GM12891 (cell line): ENCODE measurements at regions not wholly inside any gene's neighbourhood (a gene's known extent, or its start where the extent isn't known, plus 50 kb on each side); places are given as distances from the start of the nearest gene placed in this dataset.

Experiments
- POLR2A ChIP-seq: IDR thresholded peaks from 2 replicates; pipeline ENCODE4 v1.6.1; 2011; ENCODE audit warnings: low read depth, low read length, control low read depth
- POLR2AphosphoS5 ChIP-seq: IDR thresholded peaks from 2 replicates; pipeline ENCODE4 v1.6.1; 2011; ENCODE audit warnings: low read depth, low read length, control low read depth
- POU2F2 ChIP-seq: IDR thresholded peaks from 2 replicates; pipeline ENCODE4 v1.6.1; 2011; ENCODE audit warnings: low read depth, mild to moderate bottlenecking, control low read depth, low read length, moderate library complexity
- SPI1 ChIP-seq: IDR thresholded peaks from 2 replicates; pipeline ENCODE4 v1.6.1; 2011; ENCODE audit warnings: low read depth, low read length, control low read depth
- TAF1 ChIP-seq: IDR thresholded peaks from 2 replicates; pipeline ENCODE4 v1.6.1; 2011; ENCODE audit warnings: low read depth, low read length, control low read depth

DNA sequence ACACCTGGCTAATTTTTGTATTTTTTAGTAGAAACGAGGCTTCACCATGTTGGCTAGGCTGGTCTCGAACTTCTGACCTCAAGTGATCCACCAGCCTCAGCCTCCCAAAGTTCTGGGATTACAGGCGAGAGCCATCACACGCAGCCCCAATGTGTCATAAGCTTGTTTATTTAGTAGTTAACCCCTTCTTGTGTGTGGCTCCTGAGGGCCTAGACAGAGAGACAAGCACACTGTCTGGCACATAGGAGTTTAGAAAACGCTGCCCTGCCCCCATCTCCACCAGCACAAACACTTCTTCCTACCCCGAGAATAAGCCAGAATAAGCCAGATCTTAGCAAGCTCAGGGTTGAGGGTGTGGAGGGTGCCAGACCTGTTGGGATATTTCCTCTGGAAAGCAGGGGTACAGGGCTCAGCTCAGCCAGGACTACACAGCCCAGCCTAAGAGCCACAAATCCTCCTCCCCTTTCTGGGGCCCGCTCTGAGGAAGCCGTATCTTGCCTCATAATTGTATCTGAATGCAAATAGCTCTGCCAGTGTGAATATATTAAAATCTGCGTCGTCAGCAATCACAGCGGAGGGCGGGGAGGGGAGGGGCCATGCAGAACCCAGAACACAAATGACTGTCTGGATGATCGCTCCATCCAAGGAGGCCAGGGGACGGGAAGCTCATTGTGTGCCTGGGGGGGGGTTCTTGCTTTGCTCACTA lies 247.3 kb downstream of the MN1 start:
- no peak for TF ChIP-seq POLR2AphosphoS5
- no peak for TF ChIP-seq POLR2A
- TF ChIP-seq TAF1 = no peak
- no peak for TF ChIP-seq POU2F2
- TF ChIP-seq SPI1 = no peak
